Fibroblast of lung (primary cell): ENCODE measurements at regions not wholly inside any gene's neighbourhood (a gene's known extent, or its start where the extent isn't known, plus 50 kb on each side); places are given as distances from the start of the nearest gene placed in this dataset.

Experiments
- DNase-seq, 2 donors: peaks; one replicate each; pipeline versions ENCODE4 v3.0.0 to v3.0.0-alpha.2; 2010; ENCODE audit warnings: low read depth in 2 of 2
- H2AFZ ChIP-seq: 2 replicates; pipeline ENCODE4 v1.5.1; 2012; ENCODE audit warnings: low read length, control low read depth, inconsistent platforms
- H3K27ac ChIP-seq: 2 replicates; pipeline ENCODE4 v1.5.1; 2011; ENCODE audit warnings: low read length, control low read depth; ENCODE audit not compliant: insufficient read depth
- H3K27me3 ChIP-seq: 2 replicates; pipeline ENCODE4 v1.5.1; 2011; ENCODE audit warnings: mild to moderate bottlenecking, low read length; ENCODE audit not compliant: control insufficient read depth, insufficient read depth
- H3K36me3 ChIP-seq: 2 replicates; pipeline ENCODE4 v1.5.1; 2011; ENCODE audit warnings: low read length; ENCODE audit not compliant: control insufficient read depth, insufficient read depth
- H3K4me1 ChIP-seq: 2 replicates; pipeline ENCODE4 v1.5.1; 2011; ENCODE audit warnings: low read length; ENCODE audit not compliant: control insufficient read depth, insufficient read depth; ENCODE audit errors: extremely low read depth
- H3K4me2 ChIP-seq: 2 replicates; pipeline ENCODE4 v1.5.1; 2011; ENCODE audit warnings: low read length, control low read depth; ENCODE audit not compliant: insufficient read depth; ENCODE audit errors: extremely low read depth
- H3K4me3 ChIP-seq, 4 experiments: fragments of 200-600 bp in 1 of 4; sonication (generic) in 1 of 4; replicated peaks in 1 of 4; 2 replicates each; pipeline ENCODE4 v1.5.1; 2011 to 2016; ENCODE audit warnings: low read length in 4 of 4, low read depth in 3 of 4, mild to moderate bottlenecking in 3 of 4, control low read depth in 2 of 4, inconsistent platforms in 1 of 4, mixed read lengths in 1 of 4; ENCODE audit not compliant: insufficient read depth in 1 of 4; ENCODE audit errors: control extremely low read depth in 1 of 4
- H3K79me2 ChIP-seq: 2 replicates; pipeline ENCODE4 v1.5.1; 2012; ENCODE audit warnings: mild to moderate bottlenecking, low read length, inconsistent platforms; ENCODE audit not compliant: control insufficient read depth, insufficient read depth
- H3K9ac ChIP-seq: 2 replicates; pipeline ENCODE4 v1.5.1; 2011; ENCODE audit warnings: mild to moderate bottlenecking, low read length, control low read depth; ENCODE audit not compliant: insufficient read depth
- H3K9me3 ChIP-seq: 2 replicates; pipeline ENCODE4 v1.5.1; 2012; ENCODE audit warnings: low read depth, low read length; ENCODE audit not compliant: control insufficient read depth, insufficient read depth
- H4K20me1 ChIP-seq: 2 replicates; pipeline ENCODE4 v1.5.1; 2011; ENCODE audit warnings: low read length; ENCODE audit not compliant: control insufficient read depth, insufficient read depth; ENCODE audit errors: extremely low read depth
- EZH2 ChIP-seq: IDR thresholded peaks from 2 replicates; pipeline ENCODE4 v1.5.1; 2012; ENCODE audit warnings: low read length, control low read depth, mild to moderate bottlenecking; ENCODE audit errors: missing control alignments
- TF ChIP-seq, protein P1 (sequence below), 2 donors: IDR thresholded peaks in 1 of 2; conservative IDR thresholded peaks in 1 of 2; 1 replicate in 1 of 2; 2 replicates in 1 of 2; pipeline ENCODE4 v1.5.1; 2011 to 2012; ENCODE audit warnings: low read length in 2 of 2, control low read depth in 1 of 2, inconsistent platforms in 1 of 2, low read depth in 1 of 2, mild to moderate bottlenecking in 1 of 2

- no peaks in the 10 kb centered on the region for H3K4me1 ChIP-seq
- H3K4me2 ChIP-seq, result no peak overlapping the region
- H3K36me3 ChIP-seq, result no peaks in the 10 kb centered on the region
- TF ChIP-seq, protein P1, sequence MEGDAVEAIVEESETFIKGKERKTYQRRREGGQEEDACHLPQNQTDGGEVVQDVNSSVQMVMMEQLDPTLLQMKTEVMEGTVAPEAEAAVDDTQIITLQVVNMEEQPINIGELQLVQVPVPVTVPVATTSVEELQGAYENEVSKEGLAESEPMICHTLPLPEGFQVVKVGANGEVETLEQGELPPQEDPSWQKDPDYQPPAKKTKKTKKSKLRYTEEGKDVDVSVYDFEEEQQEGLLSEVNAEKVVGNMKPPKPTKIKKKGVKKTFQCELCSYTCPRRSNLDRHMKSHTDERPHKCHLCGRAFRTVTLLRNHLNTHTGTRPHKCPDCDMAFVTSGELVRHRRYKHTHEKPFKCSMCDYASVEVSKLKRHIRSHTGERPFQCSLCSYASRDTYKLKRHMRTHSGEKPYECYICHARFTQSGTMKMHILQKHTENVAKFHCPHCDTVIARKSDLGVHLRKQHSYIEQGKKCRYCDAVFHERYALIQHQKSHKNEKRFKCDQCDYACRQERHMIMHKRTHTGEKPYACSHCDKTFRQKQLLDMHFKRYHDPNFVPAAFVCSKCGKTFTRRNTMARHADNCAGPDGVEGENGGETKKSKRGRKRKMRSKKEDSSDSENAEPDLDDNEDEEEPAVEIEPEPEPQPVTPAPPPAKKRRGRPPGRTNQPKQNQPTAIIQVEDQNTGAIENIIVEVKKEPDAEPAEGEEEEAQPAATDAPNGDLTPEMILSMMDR (conservative IDR thresholded peaks at IDR 0.05 in 1 of 2, IDR thresholded peaks at IDR 0.05 in 1 of 2; ENCODE audit: low read depth in 1 of 2, low read length in 2 of 2), result no peak
- TF ChIP-seq EZH2, result no peak
- no peak overlapping the region for H3K27ac ChIP-seq
- H3K79me2 ChIP-seq, result no peaks in the 10 kb centered on the region
- no peak overlapping the region for H3K9ac ChIP-seq
- H3K27me3 ChIP-seq, result no peaks in the 10 kb centered on the region
- no peak overlapping the region for H2AFZ ChIP-seq
- DNase-seq, result no peak
- H4K20me1 ChIP-seq, result no peaks in the 10 kb centered on the region
- no peaks in the 10 kb centered on the region for H3K9me3 ChIP-seq
- H3K4me3 ChIP-seq, result no peak overlapping the region
These were observed 315.3 kb downstream of the BCL11B start for GRCh38 chr14:98956661-98957060.

- no peak overlapping the region for H3K4me3 ChIP-seq
- no peaks in the 10 kb centered on the region for H3K9me3 ChIP-seq
- no peaks in the 10 kb centered on the region for H4K20me1 ChIP-seq
- TF ChIP-seq, protein P1 (conservative IDR thresholded peaks at IDR 0.05 in 1 of 2, IDR thresholded peaks at IDR 0.05 in 1 of 2; ENCODE audit: low read depth in 1 of 2, low read length in 2 of 2), result no peak
- H3K27ac ChIP-seq, result no peak overlapping the region
- H3K4me2 ChIP-seq, result no peak overlapping the region
- no peak overlapping the region for H2AFZ ChIP-seq
- H3K36me3 ChIP-seq, result no peaks in the 10 kb centered on the region
- no peaks in the 10 kb centered on the region for H3K4me1 ChIP-seq
- no peaks in the 10 kb centered on the region for H3K79me2 ChIP-seq
- no peaks in the 10 kb centered on the region for H3K27me3 ChIP-seq
- no peak overlapping the region for H3K9ac ChIP-seq
- peak; percentile 94 to 95 for DNase-seq
These were observed 314.6 kb downstream of the BCL11B start for GRCh38 chr14:98957211-98958047.

GRCh38 chr14:98958048-98958631 lies 313.9 kb downstream of the BCL11B start:
- no peak for DNase-seq
- H3K4me3 ChIP-seq, result no peak overlapping the region
- H3K27me3 ChIP-seq, result no peaks in the 10 kb centered on the region
- no peaks in the 10 kb centered on the region for H3K36me3 ChIP-seq
- no peak overlapping the region for H2AFZ ChIP-seq
- H3K79me2 ChIP-seq, result no peaks in the 10 kb centered on the region
- H3K27ac ChIP-seq, result no peak overlapping the region
- H4K20me1 ChIP-seq, result no peaks in the 10 kb centered on the region
- no peak overlapping the region for H3K4me2 ChIP-seq
- H3K9ac ChIP-seq, result no peak overlapping the region
- TF ChIP-seq, protein P1 (conservative IDR thresholded peaks at IDR 0.05 in 1 of 2, IDR thresholded peaks at IDR 0.05 in 1 of 2; ENCODE audit: low read depth in 1 of 2, low read length in 2 of 2), result no peak
- TF ChIP-seq EZH2, result no peak
- no peaks in the 10 kb centered on the region for H3K4me1 ChIP-seq
- H3K9me3 ChIP-seq, result no peaks in the 10 kb centered on the region
